Thyroid gland (tissue), 4 donors: ENCODE measurements at regions not wholly inside any gene's neighbourhood (a gene's known extent, or its start where the extent isn't known, plus 50 kb on each side); places are given as distances from the start of the nearest gene placed in this dataset.

Experiments
- POLR2A ChIP-seq, 2 donors: fragments of 450-650 bp; IDR thresholded peaks; one replicate each; pipeline ENCODE4 v1.6.1; 2017; ENCODE audit warnings: antibody characterized with exemption in 2 of 2, mild to moderate bottlenecking in 2 of 2, moderate library complexity in 1 of 2
- TF ChIP-seq, protein P1 (sequence below), 6 experiments: fragments of 200-600 bp in 3 of 6; fragments of 450-650 bp in 3 of 6; sonication (generic) in 3 of 6; IDR thresholded peaks; one replicate each; pipeline ENCODE4 v1.5.1; 2016 to 2019; ENCODE audit warnings: antibody characterized with exemption in 6 of 6, mild to moderate bottlenecking in 2 of 6, inconsistent platforms in 1 of 6, moderate library complexity in 1 of 6

DNA sequence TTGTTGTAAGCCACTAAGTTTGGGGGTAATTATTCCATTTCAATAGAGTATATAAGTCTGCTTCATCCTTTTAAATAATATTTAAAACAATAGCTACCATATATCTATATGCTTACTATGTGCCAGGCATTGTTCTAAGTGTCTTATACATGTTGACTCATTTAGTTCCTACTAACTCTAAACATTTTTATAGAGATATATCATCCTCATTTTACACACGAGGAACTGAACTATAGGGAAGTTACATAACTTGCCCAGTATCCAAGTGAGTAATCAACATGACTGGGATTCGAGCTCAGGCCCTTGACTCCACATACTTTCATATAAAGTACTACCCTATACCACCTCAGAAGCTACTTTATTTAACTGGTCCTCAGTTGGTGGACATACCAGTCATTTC lies 175.3 kb upstream of the RAI2 start:
- TF ChIP-seq, protein P1, sequence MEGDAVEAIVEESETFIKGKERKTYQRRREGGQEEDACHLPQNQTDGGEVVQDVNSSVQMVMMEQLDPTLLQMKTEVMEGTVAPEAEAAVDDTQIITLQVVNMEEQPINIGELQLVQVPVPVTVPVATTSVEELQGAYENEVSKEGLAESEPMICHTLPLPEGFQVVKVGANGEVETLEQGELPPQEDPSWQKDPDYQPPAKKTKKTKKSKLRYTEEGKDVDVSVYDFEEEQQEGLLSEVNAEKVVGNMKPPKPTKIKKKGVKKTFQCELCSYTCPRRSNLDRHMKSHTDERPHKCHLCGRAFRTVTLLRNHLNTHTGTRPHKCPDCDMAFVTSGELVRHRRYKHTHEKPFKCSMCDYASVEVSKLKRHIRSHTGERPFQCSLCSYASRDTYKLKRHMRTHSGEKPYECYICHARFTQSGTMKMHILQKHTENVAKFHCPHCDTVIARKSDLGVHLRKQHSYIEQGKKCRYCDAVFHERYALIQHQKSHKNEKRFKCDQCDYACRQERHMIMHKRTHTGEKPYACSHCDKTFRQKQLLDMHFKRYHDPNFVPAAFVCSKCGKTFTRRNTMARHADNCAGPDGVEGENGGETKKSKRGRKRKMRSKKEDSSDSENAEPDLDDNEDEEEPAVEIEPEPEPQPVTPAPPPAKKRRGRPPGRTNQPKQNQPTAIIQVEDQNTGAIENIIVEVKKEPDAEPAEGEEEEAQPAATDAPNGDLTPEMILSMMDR (IDR thresholded peaks at IDR 0.05), result no peak
- no peak for TF ChIP-seq POLR2A (IDR thresholded peaks at IDR 0.05)
